Right forelimb (tissue), 1 donor: ENCODE measurements at regions not wholly inside any gene's neighbourhood (a gene's known extent, or its start where the extent isn't known, plus 50 kb on each side); places are given as distances from the start of the nearest gene placed in this dataset.
"Not testable (repeated sequence)": the region's sequence is repeated elsewhere in the genome, so short reads cannot be mapped to it uniquely, and the experiment has no call there.

Experiments used
- DNase-seq: peaks from one replicate; pipeline ENCODE4 v3.0.0-alpha.2; 2018

GRCh38 chr4:23516716-23517115 lies 373.1 kb downstream of the PPARGC1A start:
- no peak for DNase-seq

GRCh38 chr4:23504083-23504482 lies 385.8 kb downstream of the PPARGC1A start:
- no peak for DNase-seq

- no peak for DNase-seq
Observed at GRCh38 chr4:23500894-23501449, 388.9 kb downstream of the PPARGC1A start.

GRCh38 chr4:23485801-23486200 lies 404.0 kb downstream of the PPARGC1A start:
- DNase-seq: no peak

GRCh38 chr4:23484689-23485088 lies 405.2 kb downstream of the PPARGC1A start:
- no peak for DNase-seq

DNA sequence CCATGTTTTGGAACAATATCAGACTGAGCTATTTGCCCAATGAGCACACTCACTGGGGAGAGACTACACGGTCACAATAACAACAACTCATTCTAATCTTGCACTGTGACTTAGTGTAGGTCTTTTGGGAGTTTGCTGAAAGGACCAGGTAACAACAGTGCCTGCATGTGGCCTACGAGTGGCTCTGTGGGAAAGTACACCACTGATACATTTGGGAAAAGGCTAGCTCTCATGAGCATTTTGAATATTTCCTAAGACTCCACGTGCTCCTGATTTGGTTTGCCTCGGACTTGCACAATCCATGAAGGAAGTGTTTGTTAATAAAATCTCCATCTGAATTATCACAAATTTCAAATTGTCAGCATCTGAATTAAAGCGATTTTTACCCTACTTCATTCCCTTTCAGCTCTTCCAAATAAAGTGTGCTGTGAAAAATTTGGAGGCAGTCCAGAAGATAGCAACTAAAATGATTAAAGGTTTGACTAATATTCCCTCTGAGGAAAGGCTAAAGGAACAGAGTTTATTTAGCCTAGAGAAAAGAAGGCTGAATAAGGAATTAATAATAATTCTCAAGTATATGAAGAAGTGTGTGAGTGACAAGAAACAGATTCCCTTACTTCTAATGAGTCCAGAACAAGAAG lies 406.4 kb downstream of the PPARGC1A start:
- DNase-seq: no peak

DNA sequence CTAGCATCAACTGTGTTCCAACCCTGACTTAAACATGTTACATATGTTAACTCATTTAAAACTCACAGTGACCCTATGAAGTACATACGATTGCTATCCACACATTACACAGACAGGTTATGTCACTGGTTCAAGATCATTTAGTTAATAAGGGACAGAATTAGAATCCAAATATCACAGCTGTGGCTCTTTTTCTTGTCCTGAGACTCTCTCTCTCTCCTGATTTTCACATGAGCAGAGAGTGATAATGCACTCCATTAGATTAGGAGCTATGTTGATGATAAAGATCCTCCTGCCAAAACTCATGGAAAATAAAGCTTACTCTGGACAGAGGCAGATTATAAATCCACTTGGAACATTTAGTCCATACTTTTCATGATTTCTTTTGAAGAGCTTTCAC lies 408.3 kb downstream of the PPARGC1A start:
- DNase-seq: no peak

GRCh38 chr4:23477905-23478304 lies 411.9 kb downstream of the PPARGC1A start:
- no peak for DNase-seq

DNA sequence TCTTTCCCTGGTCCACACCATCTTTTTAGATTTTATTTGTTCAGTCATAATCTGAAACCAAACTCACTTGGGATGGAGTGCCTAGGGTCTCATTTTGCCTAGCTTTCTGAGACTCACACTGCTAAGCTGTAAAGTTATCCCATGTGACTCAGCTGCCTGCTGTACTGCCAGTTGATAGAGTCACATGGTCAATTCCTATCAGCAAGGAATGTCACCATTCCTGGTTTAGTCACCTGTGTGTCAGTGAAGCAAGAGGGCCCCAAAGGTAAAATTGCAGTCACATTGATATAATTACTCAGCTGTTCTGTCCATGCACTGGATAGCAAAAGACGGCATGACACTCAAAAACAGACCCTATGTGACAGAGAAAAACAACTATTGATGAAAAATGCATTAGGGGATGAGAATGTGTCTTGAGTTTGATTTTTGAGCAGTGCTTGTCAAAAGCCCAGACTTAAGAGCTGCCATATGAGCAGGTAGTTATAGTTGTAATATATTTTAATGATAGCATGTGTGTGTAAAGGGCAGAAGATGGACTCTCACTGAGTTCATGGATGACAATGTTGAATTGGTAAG lies 413.2 kb downstream of the PPARGC1A start:
- no peak for DNase-seq

GRCh38 chr4:23463071-23463470 lies 426.8 kb downstream of the PPARGC1A start:
- DNase-seq: no peak

- no peak for DNase-seq
Observed at GRCh38 chr4:23458054-23458453, 431.8 kb downstream of the PPARGC1A start.

- no peak for DNase-seq
Observed at GRCh38 chr4:23456864-23457263, 433.0 kb downstream of the PPARGC1A start.

DNA sequence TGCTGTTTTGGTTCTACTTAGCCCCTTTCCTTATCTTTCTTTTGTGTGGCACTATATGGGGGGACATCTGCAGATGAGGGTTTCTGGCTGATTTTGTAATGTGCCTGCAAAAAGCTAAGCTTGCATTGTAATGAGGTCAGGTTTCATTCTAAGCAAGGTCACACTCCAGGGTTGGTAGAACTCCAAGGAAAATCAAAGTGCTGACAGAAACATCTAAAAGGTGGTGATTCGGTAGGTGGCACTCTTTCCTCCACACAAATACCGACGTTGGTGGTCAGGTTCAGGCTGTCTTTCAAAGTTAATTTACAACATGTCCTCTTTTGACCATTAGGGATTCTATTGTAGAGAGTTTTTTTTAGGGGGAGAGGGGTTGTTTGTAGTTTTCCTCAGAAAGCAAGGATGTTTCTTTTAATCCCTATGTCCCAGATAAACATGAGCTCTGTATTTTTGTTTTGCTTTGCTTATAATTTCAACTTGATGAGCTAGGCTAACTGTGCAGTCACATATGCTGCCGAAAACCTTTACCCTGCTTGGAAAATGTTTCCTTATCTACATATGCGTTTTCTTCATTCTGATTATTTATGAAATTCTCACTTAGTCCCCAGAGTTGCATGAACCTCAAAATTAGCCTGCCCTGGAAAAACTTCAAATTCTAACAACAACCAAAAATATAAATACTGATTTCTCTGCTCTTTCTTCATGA lies 434.2 kb downstream of the PPARGC1A start:
- no peak for DNase-seq

GRCh38 chr4:23441530-23442069 lies 448.2 kb downstream of the PPARGC1A start:
- no peak for DNase-seq

DNA sequence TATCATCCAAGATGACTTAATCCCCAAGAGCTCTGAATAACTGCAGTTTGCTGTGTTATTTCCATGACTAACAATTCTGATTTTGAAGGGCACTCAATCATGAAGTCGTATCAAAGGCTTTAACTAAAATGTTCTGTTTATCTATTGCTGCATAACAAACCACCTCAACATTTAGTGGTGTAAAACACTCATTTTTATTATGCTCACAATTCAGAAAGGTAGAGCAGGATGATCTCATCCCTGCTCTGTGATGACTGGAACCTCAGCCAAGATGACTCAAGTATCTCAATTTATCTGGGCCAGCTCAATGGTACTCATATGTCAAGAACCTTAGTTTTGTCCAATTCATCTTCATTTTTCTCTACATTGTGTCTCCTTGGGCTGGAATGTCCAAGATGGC lies 451.1 kb downstream of the PPARGC1A start:
- no peak for DNase-seq

DNA sequence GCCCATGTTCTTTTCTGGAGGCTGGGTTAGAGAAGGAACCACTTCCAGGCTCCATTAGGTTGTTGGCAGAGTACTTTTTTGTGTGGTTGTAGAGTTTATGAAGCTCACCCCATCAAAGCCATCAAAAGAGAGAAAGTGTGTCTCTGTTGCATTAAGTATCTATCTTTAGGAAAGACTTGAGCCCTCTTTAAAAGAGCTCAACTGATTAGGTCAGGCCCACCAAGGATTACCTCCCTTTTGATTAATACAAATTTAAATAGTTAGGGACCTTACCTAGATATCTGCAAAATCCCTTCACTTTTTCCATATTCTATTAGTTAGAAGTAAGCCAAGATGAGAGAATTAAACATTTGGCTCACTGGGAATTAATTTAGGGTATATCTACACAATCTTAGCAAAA lies 460.4 kb downstream of the PPARGC1A start:
- DNase-seq: no peak

DNA sequence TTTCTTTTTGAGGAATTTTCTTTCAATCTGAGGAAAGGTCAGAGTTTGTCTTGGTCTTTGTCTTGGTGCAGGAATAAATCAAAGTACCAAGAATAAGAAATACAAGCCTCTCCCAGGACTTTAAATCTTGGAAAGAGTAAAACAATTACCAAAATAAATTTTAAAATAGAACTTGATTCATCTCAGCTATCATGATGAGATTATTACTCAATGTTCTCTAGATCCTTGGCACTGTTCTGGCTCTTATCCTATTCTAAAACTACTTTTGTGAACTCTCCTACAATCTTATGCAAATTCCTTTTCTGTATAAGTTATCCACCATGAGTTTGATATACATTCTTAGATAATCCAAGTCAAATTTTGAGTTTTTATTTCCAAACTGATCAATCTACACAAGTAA lies 464.3 kb downstream of the PPARGC1A start:
- no peak for DNase-seq

DNA sequence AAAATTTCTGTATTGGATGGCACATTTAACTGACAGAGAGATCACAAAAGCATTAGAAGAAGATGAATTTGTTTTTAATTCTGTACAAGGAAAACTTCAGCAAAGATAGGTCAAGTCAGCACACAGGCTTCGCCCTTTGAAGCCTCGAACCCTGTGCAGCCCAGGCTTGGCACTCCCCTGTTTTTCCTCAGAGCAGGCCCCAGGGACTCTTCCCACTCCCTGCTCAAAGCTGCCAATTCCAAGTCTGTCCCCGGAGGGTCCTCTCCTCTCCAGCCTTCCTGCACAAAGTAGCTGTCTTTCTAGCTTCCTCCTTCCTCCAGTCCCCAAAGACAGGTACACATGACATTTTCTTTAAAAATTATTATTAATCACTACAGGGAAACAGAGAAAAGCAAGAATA lies 466.3 kb downstream of the PPARGC1A start:
- no peak for DNase-seq

DNA sequence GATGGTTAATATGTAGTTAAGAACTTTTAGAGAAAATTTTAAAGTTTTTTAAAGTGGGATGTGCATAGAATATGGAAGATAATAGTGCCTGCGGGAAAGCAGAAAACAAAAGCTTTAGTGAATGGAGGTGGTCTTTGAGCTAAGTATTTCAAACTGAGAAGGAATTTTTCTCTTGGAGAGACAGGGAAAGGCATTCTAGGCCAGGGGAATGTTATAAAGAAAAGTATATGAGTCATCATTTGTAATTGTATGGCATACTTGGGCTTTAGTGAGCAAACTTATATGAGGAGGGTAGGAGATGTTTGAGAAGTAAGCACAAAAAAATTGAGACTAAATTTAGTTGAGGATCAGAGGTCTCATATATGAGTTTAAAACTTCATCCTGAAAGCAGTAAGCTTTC lies 467.0 kb downstream of the PPARGC1A start:
- DNase-seq: no peak

DNA sequence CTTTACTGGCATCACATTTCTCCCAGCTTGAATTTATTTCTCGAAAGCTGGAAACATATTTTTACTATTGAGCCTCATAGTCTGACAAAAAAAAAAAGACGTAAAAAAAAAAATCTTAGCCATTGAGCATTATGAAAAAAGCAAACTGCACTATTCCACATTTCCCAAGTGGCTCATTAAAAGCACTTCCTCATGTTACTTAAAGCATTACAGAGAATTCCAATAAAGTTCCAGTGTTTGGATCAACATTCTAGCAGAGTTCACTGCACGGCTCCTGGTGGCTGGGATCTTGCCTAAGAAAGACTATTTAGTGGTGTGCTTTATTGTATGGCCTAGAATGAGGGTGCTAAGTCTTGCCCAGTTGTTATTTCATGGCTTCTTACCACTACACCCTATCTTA lies 476.2 kb downstream of the PPARGC1A start:
- DNase-seq: no peak

DNA sequence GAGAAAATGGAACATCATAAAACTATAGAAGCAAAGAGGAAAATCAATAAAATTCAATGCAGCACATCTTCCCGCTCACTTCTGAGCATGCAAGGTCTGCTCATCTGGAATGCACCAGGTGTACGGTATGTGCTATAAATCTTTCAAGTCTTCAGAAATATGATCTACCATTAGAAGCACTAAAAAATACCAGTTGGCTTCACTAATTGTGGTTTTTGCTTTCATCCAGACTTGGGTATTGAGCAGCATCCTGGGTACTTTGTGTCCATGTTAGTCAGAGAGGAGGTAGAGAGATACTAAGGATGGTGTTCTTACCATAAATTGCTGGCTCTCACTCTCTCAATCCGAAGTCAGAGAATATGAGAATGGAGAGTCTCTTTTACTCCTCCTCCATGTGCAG lies 477.1 kb downstream of the PPARGC1A start:
- DNase-seq: no peak

DNA sequence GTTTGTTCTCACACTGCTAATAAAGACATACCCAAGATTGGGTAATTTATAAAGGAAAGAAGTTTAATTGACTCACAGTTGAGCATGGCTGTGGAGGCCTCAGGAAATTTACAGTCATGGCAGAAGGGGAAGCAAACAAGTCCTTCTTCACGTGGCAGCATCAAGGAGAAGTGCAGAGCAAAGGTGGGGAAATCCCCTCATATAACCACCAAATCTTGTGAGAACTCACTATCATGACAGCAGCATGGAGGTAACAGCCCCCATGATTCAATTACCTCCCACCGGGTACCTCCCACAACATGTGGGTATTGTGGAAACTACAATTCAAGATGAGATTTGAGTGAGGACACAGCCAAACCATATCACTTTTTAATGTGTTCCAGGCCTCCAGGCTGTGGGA lies 480.9 kb downstream of the PPARGC1A start:
- not testable (repeated sequence) for DNase-seq

DNA sequence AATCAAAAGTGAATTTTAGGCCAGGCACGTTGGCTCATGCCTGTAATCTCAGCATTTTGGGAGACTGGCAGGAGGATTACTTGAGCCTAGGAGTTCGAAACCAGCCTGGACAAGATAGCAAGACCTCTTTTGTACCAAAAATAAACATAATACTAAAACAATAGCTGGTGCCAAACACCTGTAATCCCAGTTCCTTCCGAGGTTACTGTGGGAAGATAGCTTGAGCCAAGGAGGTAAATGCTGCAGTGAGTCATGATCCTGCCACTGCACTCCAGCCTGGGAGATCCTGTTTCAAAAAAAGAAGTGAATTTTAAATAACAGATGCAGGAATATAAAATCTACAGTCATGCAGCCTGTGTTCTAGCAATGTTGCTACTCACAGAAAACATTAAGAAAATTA lies 488.3 kb downstream of the PPARGC1A start:
- DNase-seq: no peak
